Fibroblast of skin of left biceps (primary cell): ENCODE measurements at regions not wholly inside any gene's neighbourhood (a gene's known extent, or its start where the extent isn't known, plus 50 kb on each side); places are given as distances from the start of the nearest gene placed in this dataset.
"Not testable (repeated sequence)": the region's sequence is repeated elsewhere in the genome, so short reads cannot be mapped to it uniquely, and the experiment has no call there.

Experiments
- DNase-seq, 2 experiments: peaks; one replicate each; pipeline ENCODE4 v3.0.0-alpha.2; 2013; ENCODE audit warnings: low read depth in 2 of 2

- no peak for DNase-seq
These were observed 57.8 kb downstream of the OR2B2 start for GRCh38 chr6:27854421-27854820.

GRCh38 chr6:27851440-27851839 is 60.8 kb downstream of the OR2B2 start:
- no peak for DNase-seq

GRCh38 chr6:27849001-27849400 is 63.2 kb downstream of the OR2B2 start:
- DNase-seq, result not testable (repeated sequence)

- no peak for DNase-seq
These were observed 64.5 kb downstream of the OR2B2 start for GRCh38 chr6:27847706-27848105.

- no peak for DNase-seq
These were observed 71.6 kb downstream of the OR2B2 start for GRCh38 chr6:27840572-27840971.

- DNase-seq, result peak; percentile 62 to 66
These were observed 72.3 kb downstream of the OR2B2 start for GRCh38 chr6:27839626-27840475.

GRCh38 chr6:27838945-27839625 is 73.1 kb downstream of the OR2B2 start:
- DNase-seq, result no peak

GRCh38 chr6:27838058-27838944 is 73.9 kb downstream of the OR2B2 start:
- peak; percentile 99 for DNase-seq

GRCh38 chr6:27837625-27838057 is 74.6 kb downstream of the OR2B2 start:
- no peak for DNase-seq

- no peak for DNase-seq
These were observed 75.2 kb downstream of the OR2B2 start for GRCh38 chr6:27836783-27837624.

- DNase-seq, result no peak
These were observed 75.9 kb downstream of the OR2B2 start for GRCh38 chr6:27836141-27836782.

GRCh38 chr6:27834879-27835549 is 77.2 kb downstream of the OR2B2 start:
- no peak for DNase-seq

GRCh38 chr6:27834384-27834783 is 77.8 kb downstream of the OR2B2 start:
- DNase-seq, result no peak

- not testable (repeated sequence) for DNase-seq
These were observed 80.6 kb downstream of the OR2B2 start for GRCh38 chr6:27831434-27832081.

GRCh38 chr6:27830600-27831433 is 81.4 kb downstream of the OR2B2 start:
- DNase-seq, result not testable (repeated sequence)

GRCh38 chr6:27830212-27830599 is 82.0 kb downstream of the OR2B2 start:
- no peak for DNase-seq

GRCh38 chr6:27829453-27830211 is 82.6 kb downstream of the OR2B2 start:
- no peak for DNase-seq

- DNase-seq, result not testable (repeated sequence)
These were observed 84.7 kb downstream of the OR2B2 start for GRCh38 chr6:27827477-27827876.
